ENCODE measurements at regions not wholly inside any gene's neighbourhood (a gene's known extent, or its start where the extent isn't known, plus 50 kb on each side); places are given as distances from the start of the nearest gene placed in this dataset.
"Not testable (repeated sequence)": the region's sequence is repeated elsewhere in the genome, so short reads cannot be mapped to it uniquely, and the experiment has no call there.

- DNase-seq = not testable (repeated sequence)
Observed at GRCh38 chr17:20683651-20684229, 104.2 kb downstream of the CDRT15L2 start.

DNA sequence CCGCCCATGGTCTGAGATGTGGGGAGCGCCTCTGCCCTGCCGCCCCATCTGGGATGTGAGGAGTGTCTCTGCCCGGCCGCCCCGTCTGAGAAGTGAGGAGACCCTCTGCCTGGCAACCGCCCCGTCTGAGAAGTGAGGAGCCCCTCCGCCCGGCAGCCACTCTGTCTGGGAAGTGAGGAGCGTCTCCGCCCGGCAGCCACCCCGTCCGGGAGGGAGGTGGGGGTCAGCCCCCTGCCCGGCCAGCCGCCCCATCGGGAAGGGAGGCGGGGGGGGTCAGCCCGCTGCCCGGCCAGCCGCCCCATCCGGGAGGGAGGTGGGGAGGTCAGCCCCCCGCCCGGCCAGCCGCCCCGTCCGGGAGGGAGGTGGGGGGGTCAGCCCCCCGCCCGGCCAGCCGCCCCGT lies 105.5 kb downstream of the CDRT15L2 start:
- DNase-seq = not testable (repeated sequence)

DNA sequence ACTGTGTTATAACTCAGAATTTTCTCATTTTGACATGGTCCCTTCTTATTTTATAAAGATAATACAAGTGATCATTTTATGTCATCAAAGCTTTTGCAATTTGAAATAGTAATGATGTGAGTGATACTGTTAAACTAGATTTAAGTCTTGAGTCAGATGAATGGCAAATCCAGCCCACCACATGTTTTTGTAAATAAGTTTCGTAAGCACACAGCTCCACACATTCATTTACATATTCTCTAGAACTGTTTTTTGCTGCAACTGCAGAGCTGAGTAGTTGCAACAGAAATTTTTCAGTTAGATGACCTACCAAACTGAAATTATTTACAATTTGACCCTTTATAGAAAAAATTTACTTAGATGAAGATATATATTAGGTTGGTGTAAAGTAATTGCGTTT lies 108.1 kb downstream of the CDRT15L2 start:
- DNase-seq = not testable (repeated sequence)

- not testable (repeated sequence) for DNase-seq
Observed at GRCh38 chr17:20689170-20689749, 109.7 kb downstream of the CDRT15L2 start.

DNA sequence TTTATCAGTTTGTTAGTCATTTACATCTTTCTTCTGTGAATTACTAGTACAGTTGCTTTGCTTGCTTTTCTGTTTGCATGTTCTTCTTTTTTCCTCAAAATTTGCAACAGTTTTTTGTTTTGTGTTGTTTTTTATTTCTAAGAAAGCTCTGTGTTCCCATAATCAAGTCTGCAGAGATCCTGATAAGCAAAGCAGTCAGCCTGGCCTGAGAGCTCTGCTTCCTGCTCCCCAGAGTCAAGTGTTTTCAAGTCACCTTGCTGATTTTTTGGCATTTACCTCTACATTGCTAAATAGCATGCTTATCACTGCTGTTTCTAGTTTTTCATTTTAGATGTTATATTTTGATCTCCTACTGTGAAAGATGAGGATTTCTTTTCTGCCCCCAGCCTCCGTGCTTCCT lies 113.2 kb downstream of the CDRT15L2 start:
- DNase-seq = not testable (repeated sequence)

- not testable (repeated sequence) for DNase-seq
Observed at GRCh38 chr17:20695871-20696270, 116.3 kb downstream of the CDRT15L2 start.

GRCh38 chr17:20698463-20699206 lies 119.1 kb downstream of the CDRT15L2 start:
- peak; percentile 59 for DNase-seq

GRCh38 chr17:20700528-20700927 lies 121.0 kb downstream of the CDRT15L2 start:
- not testable (repeated sequence) for DNase-seq

DNA sequence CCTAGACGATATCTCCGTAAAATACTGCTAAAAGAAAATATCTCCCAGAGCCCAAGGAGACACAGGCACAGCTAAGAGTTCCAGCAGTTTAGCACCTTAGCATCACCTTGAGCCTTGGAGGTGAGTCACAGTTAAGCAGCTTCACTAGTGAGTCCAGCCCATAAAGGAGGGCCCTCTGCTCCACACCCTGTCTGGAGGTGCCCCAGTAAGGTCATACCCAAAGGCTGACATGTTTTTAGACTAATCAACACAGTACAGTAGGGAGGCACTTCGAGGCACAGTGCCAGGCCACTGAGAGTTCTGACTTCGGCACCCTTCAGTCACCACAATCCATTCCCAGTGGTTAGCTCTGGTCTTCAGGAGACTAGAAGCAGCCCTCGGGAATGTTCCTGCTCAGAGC lies 121.8 kb downstream of the CDRT15L2 start:
- not testable (repeated sequence) for DNase-seq

DNA sequence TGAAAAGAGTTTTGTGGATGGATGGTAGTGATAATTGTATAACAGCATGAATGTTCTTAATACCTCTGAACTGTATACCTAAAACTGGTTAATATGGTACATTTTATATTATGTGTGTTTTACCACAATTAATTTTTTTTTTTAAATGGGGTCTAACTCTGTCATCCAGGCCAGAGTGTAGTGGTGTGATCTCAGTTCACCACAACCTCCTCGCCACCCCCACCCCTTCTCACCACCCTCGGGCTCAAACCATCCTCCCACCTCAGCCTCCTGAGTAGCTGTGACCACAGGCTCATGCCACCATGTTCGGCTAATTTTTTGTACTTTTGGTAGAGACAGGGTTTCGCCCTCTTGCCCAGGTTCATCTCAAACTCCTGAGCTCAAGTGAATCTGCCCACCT lies 123.2 kb downstream of the CDRT15L2 start:
- DNase-seq = peak; percentile 17

- no peak for DNase-seq
Observed at GRCh38 chr17:20703781-20704180, 124.3 kb downstream of the CDRT15L2 start.

- not testable (repeated sequence) for DNase-seq
Observed at GRCh38 chr17:20705186-20705585, 125.7 kb downstream of the CDRT15L2 start.

- DNase-seq = no peak
Observed at GRCh38 chr17:20706751-20707373, 127.3 kb downstream of the CDRT15L2 start.

GRCh38 chr17:20708821-20709220 lies 129.3 kb downstream of the CDRT15L2 start:
- not testable (repeated sequence) for DNase-seq

DNA sequence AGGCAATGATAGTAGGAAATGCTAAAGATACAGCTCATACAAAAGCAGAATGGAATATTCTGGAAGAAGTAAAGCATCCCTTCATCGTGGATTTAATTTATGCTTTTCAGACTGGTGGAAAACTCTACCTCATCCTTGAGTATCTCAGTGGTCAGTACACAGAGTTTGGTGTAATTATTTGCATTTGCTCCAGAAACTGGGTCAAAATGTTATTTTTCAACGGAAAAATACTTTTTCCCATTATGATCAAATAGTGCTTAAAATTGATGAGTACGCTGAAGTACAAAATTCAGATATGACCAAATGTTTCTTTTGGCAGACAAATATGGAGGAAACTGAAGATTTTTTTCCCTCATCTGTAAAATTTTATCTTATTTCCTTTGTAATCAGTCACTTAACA lies 137.0 kb downstream of the CDRT15L2 start:
- not testable (repeated sequence) for DNase-seq

DNA sequence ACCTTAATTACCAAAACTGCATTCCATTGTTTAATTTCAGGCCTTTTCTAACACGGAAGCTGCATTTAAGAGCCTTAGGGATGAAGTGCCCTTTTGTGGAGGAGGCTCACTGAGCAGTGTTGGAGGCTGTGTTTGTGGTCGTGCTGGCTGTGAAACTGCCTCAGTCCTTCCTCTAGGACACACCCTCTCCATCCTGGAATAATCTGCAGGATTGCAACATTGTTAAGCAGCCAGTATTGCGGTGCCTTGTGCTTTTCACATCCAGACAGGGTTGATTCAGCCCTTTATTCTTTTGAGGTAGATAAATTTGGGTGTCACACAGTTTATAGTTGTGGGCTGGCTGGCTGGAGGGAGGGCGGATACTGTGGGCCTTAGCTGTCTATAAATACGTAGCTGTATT lies 141.6 kb downstream of the CDRT15L2 start:
- no peak for DNase-seq

DNA sequence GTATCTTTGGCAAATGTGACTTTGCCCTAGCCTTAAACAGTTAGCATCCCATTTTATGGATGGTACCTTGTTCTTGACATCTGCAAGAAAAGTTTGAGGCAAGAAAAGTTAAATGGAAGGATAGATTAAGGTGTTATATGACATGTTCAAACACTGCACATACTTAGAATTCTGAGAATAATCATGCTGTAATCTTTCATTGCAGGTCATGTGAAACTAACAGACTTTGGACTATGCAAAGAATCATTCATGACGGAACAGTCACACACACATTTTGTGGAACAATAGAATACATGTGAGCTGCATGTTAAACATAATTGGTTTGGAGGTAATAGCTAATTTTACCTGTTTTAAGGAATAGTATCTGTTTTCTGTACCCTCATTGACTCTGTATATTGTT lies 144.9 kb downstream of the CDRT15L2 start:
- DNase-seq = not testable (repeated sequence)

DNA sequence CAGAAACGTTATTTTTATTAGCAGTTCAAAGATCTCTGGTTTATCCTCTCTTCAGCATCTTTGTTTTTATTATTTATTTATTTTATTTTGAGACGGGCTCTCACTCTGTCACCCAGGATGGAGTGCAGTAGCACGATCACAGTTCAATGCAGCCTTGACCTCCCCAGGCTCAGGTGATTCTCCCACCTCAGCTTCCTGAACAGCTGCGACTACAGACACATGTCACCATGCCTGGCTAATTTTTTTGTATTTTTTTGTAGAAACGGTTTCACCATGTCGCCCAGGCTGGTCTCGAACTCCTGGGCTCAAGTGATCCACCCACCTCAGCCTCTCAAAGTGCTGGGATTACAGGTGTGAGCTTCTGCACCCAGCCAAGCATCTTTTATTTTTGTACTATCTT lies 147.7 kb downstream of the CDRT15L2 start:
- not testable (repeated sequence) for DNase-seq

- no peak for DNase-seq
Observed at GRCh38 chr17:20728181-20728580, 148.7 kb downstream of the CDRT15L2 start.

DNA sequence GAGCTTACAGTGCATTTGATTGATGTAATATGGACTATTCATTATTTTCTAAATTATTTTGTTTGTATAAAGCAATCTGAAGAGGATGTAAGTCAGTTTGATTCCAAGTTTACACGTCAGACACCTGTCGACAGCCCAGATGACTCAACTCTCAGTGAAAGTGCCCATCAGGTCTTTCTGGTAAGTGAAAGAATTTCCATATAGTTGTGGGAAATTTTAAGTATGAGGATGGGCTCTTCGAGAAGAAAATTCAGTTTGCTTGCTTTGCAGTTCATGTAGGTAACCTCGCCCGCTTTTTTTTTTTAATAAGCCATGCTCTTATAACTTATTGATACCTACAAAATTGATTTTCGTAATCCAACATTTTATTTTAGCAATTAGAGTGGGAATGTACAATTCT lies 151.6 kb downstream of the CDRT15L2 start:
- not testable (repeated sequence) for DNase-seq

- DNase-seq = no peak
Observed at GRCh38 chr17:20733923-20734322, 154.4 kb downstream of the CDRT15L2 start.

DNA sequence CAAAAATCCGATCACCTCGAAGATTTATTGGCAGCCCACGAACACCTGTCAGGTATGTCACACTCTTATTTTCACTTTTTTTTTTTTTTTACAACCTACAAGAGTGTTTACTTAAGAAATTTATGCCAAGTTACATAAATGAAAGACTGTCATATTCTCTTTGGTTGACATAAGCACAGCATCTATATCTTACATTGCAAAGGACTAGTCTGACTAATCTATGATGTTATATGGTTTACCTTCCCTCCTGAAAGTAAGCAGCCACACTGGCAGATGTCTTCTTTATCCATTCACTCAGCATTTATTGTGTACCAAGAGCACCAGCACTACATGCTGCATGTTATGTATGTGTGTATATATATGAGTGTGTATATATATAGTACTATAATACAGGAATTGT lies 156.3 kb downstream of the CDRT15L2 start:
- no peak for DNase-seq

DNA sequence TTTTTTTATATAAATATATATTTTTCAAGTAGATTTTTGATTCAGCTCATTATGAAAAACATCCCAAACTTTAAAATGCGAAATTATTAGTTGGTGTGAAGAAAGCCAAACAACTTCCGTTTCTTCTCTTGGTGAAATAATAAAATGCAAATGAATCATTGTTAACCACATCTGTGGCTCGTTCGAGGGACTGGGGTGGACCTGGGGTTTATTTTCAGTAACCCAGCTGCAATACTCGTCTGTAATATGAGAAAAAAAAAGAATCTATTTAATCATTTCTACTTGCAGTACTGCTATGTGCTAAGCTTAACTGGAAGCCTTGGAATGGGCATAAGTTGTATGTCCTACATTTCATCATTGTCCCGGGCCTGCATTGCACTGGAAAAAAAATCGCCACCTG lies 158.1 kb downstream of the CDRT15L2 start:
- DNase-seq = not testable (repeated sequence)

- DNase-seq = no peak
Observed at GRCh38 chr17:20771104-20771503, 191.6 kb downstream of the CDRT15L2 start.

All from CD4-positive, alpha-beta T cell treated with Interleukin-15 for 1 hour (primary cell).